ENCODE measurements at regions not wholly inside any gene's neighbourhood (a gene's known extent, or its start where the extent isn't known, plus 50 kb on each side); places are given as distances from the start of the nearest gene placed in this dataset.

DNA sequence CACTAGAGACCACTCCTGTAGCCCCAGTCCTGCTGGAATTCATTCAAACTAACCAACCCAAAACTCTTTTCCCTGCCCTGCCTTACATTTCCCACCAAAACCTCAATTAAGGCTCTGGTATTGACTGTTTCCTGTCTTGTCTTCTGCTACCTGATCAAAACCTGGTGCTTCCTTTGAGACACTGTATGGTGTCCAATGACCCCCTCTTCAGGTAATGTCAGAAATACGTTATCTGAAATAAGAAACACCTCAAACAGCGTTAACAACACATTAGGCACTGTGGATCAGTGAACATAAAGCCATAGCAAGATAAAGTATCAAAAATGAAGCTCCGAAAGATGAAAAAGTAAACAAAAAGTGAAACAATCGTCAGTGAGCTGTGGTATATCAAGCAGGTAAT is 343.2 kb upstream of the ZP4 start:
- TF ChIP-seq EZH2 (IDR thresholded peaks at IDR 0.05) (no peak), POLR2AphosphoS5 (IDR thresholded peaks at IDR 0.05; ENCODE audit: borderline replicate concordance, low read depth, low read length) (no peak)

Measured in SK-N-MC (cell line).